Neural cell (in vitro differentiated cells): ENCODE measurements at regions not wholly inside any gene's neighbourhood (a gene's known extent, or its start where the extent isn't known, plus 50 kb on each side); places are given as distances from the start of the nearest gene placed in this dataset.
A peak's percentile ranks its signal among the peaks of the same experiment; 100 is the strongest.

Source experiments
- H2AFZ ChIP-seq: fragments of 200-600, 300-800 bp; sonication (generic), shearing (Covaris generic); 2 replicates; pipeline ENCODE4 v1.6.0; 2014; ENCODE audit warnings: low read depth, mild to moderate bottlenecking, antibody characterized with exemption, low read length, moderate library complexity
- H3F3A ChIP-seq: fragments of 200-600 bp; shearing (Covaris generic); 2 replicates; pipeline ENCODE4 v1.6.1; 2016; ENCODE audit warnings: mild to moderate bottlenecking, moderate library complexity, mixed read lengths, antibody characterized with exemption, low read length; ENCODE audit not compliant: insufficient read depth, poor library complexity, severe bottlenecking
- H3K27ac ChIP-seq: fragments of 200-600, 300-800 bp; sonication (generic), shearing (Covaris generic); 2 replicates; pipeline ENCODE4 v1.5.1; 2014; ENCODE audit warnings: mild to moderate bottlenecking, low read length, moderate library complexity
- H3K27me3 ChIP-seq: fragments of 300-800, 200-600 bp; sonication (generic), shearing (Covaris generic); 2 replicates; pipeline ENCODE4 v1.6.0; 2014; ENCODE audit warnings: mild to moderate bottlenecking, low read depth, low read length, moderate library complexity; ENCODE audit not compliant: insufficient read depth
- H3K36me3 ChIP-seq: fragments of 300-800, 200-600 bp; sonication (generic), shearing (Covaris generic); 2 replicates; pipeline ENCODE4 v1.5.1; 2014; ENCODE audit warnings: mild to moderate bottlenecking, antibody characterized with exemption, low read length, moderate library complexity; ENCODE audit not compliant: insufficient read depth
- H3K4me2 ChIP-seq: fragments of 300-800, 200-600 bp; sonication (generic), shearing (Covaris generic); 2 replicates; pipeline ENCODE4 v1.6.0; 2014; ENCODE audit warnings: mild to moderate bottlenecking, low read length
- H3K4me3 ChIP-seq: fragments of 300-800, 200-600 bp; sonication (generic), shearing (Covaris generic); 2 replicates; pipeline ENCODE4 v1.5.1; 2014; ENCODE audit warnings: mild to moderate bottlenecking, low read length, moderate library complexity
- H3K79me2 ChIP-seq: fragments of 200-600 bp; shearing (Covaris generic); replicated peaks from 2 replicates; pipeline ENCODE4 v1.6.0; 2014; ENCODE audit warnings: mild to moderate bottlenecking, low read length, moderate library complexity; ENCODE audit not compliant: insufficient read depth
- H3K9ac ChIP-seq: fragments of 300-800, 200-600 bp; sonication (generic), shearing (Covaris generic); 2 replicates; pipeline ENCODE4 v1.6.1; 2016; ENCODE audit warnings: mild to moderate bottlenecking, low read length, mixed read lengths
- H3K9me2 ChIP-seq: fragments of 200-600 bp; shearing (Covaris generic); 2 replicates; pipeline ENCODE4 v1.6.1; 2016; ENCODE audit warnings: mild to moderate bottlenecking, low read length, mixed read lengths; ENCODE audit not compliant: insufficient read depth
- H3K9me3 ChIP-seq: fragments of 200-600, 300-800 bp; sonication (generic), shearing (Covaris generic); 2 replicates; pipeline ENCODE4 v1.6.1; 2016; ENCODE audit warnings: mild to moderate bottlenecking, mixed run types, low read length, moderate library complexity, mixed read lengths
- H4K20me1 ChIP-seq: fragments of 200-600 bp; shearing (Covaris generic); 2 replicates; pipeline ENCODE4 v1.6.1; 2016; ENCODE audit warnings: mild to moderate bottlenecking, mixed run types; ENCODE audit not compliant: insufficient read depth
- CTCF ChIP-seq: fragments of 450-650 bp; IDR thresholded peaks from 2 replicates; pipeline ENCODE4 v1.5.1; 2014; ENCODE audit warnings: antibody characterized with exemption, mild to moderate bottlenecking, moderate library complexity; ENCODE audit not compliant: poor library complexity, severe bottlenecking
- EP300 ChIP-seq: fragments of 450-650 bp; conservative IDR thresholded peaks from 2 replicates; pipeline ENCODE4 v1.6.1; 2014; ENCODE audit warnings: antibody characterized with exemption, mild to moderate bottlenecking, moderate library complexity; ENCODE audit not compliant: poor library complexity, severe bottlenecking
- EZH2 ChIP-seq: fragments of 200-600, 300-800 bp; shearing (Covaris generic), sonication (generic); IDR thresholded peaks from 2 replicates; pipeline ENCODE4 v1.6.1; 2014; ENCODE audit warnings: antibody characterized with exemption, low read length, borderline replicate concordance, mild to moderate bottlenecking; ENCODE audit not compliant: insufficient read depth, poor library complexity, severe bottlenecking
- MXI1 ChIP-seq: fragments of 450-650 bp; conservative IDR thresholded peaks from 2 replicates; pipeline ENCODE4 v1.6.1; 2014; ENCODE audit warnings: antibody characterized with exemption, mild to moderate bottlenecking; ENCODE audit not compliant: poor library complexity, severe bottlenecking
- POLR2AphosphoS5 ChIP-seq: IDR thresholded peaks from 2 replicates; pipeline ENCODE4 v1.6.1; 2012
- RAD21 ChIP-seq: fragments of 450-650 bp; conservative IDR thresholded peaks from 2 replicates; pipeline ENCODE4 v1.6.1; 2014; ENCODE audit warnings: antibody characterized with exemption, mild to moderate bottlenecking, moderate library complexity
- REST ChIP-seq: IDR thresholded peaks from 2 replicates; pipeline ENCODE4 v1.6.1; 2012; ENCODE audit warnings: borderline replicate concordance
- SMC3 ChIP-seq: fragments of 450-650 bp; conservative IDR thresholded peaks from 2 replicates; pipeline ENCODE4 v1.6.1; 2014; ENCODE audit warnings: antibody characterized with exemption, mild to moderate bottlenecking, moderate library complexity; ENCODE audit not compliant: poor library complexity
- TAF1 ChIP-seq: IDR thresholded peaks from 2 replicates; pipeline ENCODE4 v1.6.1; 2012; ENCODE audit warnings: low read depth

- H3K27me3 ChIP-seq = no peaks in the 10 kb centered on the region
- no peak overlapping the region for H3K27ac ChIP-seq
- no peak overlapping the region for H2AFZ ChIP-seq
- H3K9ac ChIP-seq = no peak overlapping the region
- no peaks in the 10 kb centered on the region for H3K79me2 ChIP-seq
- H3K4me3 ChIP-seq = no peak overlapping the region
- no peaks in the 10 kb centered on the region for H3F3A ChIP-seq
- no peaks in the 10 kb centered on the region for H3K9me2 ChIP-seq
- TF ChIP-seq EZH2 (no peak), MXI1 (no peak), RAD21 (no peak), EP300 (no peak), REST (no peak), TAF1 (no peak), POLR2AphosphoS5 (no peak), SMC3 (no peak), CTCF (no peak)
- no peaks in the 10 kb centered on the region for H4K20me1 ChIP-seq
- no peak overlapping the region for H3K4me2 ChIP-seq
- no peaks in the 10 kb centered on the region for H3K9me3 ChIP-seq
- H3K36me3 ChIP-seq = no peaks in the 10 kb centered on the region
These were observed 2534.9 kb downstream of the PCDH7 start for GRCh38 chr4:33255094-33255493.

GRCh38 chr4:33255507-33255906 lies 2535.3 kb downstream of the PCDH7 start:
- H3K9ac ChIP-seq = no peak overlapping the region
- no peaks in the 10 kb centered on the region for H3K9me2 ChIP-seq
- peak overlapping the region; percentile 36 for H3K27ac ChIP-seq
- H3K9me3 ChIP-seq = no peaks in the 10 kb centered on the region
- H3K79me2 ChIP-seq = no peaks in the 10 kb centered on the region
- H3F3A ChIP-seq = no peaks in the 10 kb centered on the region
- H3K4me3 ChIP-seq = no peak overlapping the region
- no peaks in the 10 kb centered on the region for H3K36me3 ChIP-seq
- H4K20me1 ChIP-seq = no peaks in the 10 kb centered on the region
- no peaks in the 10 kb centered on the region for H3K27me3 ChIP-seq
- no peak for TF ChIP-seq REST
- TF ChIP-seq SMC3 = no peak
- TF ChIP-seq MXI1 = no peak
- TF ChIP-seq POLR2AphosphoS5 = no peak
- TF ChIP-seq RAD21 = no peak
- TF ChIP-seq EP300 = no peak
- no peak for TF ChIP-seq EZH2
- no peak overlapping the region for H3K4me2 ChIP-seq
- no peak overlapping the region for H2AFZ ChIP-seq
